A204.1 (cell line): ENCODE measurements at regions not wholly inside any gene's neighbourhood (a gene's known extent, or its start where the extent isn't known, plus 50 kb on each side); places are given as distances from the start of the nearest gene placed in this dataset.
"Not testable (repeated sequence)": the region's sequence is repeated elsewhere in the genome, so short reads cannot be mapped to it uniquely, and the experiment has no call there.

Source experiments
- FAIRE-seq: peaks from 2 replicates; lab custom pipeline; 2012; peaks lifted over from hg19 to GRCh38; lab: Jason Lieb, UNC

GRCh38 chr6:51257938-51258337 is 439.3 kb downstream of the TFAP2B start:
- FAIRE-seq, result no peak

DNA sequence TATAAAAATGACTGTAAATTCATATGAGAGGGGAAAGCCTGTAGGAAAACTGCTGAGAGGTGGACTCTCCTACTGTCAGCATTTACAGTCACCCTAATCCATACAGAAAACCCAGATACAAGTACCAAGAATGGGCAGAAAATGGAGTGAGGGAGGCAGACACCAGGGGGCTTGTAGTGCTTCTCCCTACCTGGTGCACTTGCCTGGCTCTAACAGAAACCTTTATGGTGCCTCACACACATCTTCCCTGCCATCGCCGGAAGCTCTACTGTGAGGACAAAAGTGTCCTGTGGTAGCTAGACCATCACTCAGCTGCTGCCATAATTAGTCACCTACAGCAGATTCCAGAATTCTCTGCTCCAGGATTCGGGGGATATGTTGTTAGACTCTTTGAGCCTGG is 441.3 kb downstream of the TFAP2B start:
- no peak for FAIRE-seq

- no peak for FAIRE-seq
These were observed 443.0 kb downstream of the TFAP2B start for GRCh38 chr6:51261691-51262090.

- FAIRE-seq, result no peak
These were observed 446.8 kb downstream of the TFAP2B start for GRCh38 chr6:51265426-51265825.

- no peak for FAIRE-seq
These were observed 447.9 kb downstream of the TFAP2B start for GRCh38 chr6:51266604-51267003.

DNA sequence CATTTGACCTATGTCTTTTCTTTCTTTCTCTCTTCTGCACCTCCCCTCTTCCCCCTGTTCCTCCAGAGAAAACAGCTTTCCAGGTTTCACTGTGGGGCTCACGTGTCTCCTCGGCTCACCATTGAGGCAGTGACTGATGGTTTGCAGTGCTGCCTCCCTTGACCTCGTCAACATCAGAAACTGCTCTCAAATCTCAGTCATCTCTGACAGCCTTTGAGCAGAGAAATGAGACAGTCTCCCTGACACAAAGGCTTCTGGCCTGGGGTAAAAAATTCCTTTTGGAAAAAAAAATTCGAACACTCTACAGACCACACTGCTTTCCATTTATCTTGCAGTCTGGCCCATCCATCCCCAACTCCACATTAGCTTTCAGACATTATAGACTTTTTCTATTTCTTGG is 450.0 kb downstream of the TFAP2B start:
- no peak for FAIRE-seq

DNA sequence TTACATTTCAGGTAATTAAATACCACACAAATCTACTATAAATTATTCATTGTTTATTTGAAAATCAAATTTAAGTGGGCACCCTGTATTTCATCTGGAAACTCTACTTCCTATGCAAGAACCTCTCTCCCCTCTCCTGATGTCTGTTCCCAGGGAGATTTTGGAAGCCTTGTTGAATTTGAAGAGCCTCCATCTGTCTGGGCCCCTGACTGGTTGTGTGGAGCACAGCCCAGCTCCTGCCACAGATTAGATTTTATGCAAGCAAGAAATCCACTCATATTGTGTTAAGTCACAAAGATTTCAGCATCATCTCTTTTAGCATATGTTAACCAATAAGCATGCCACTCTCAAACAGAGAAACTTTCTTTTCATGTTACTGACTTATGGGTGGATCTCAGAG is 451.2 kb downstream of the TFAP2B start:
- no peak for FAIRE-seq

- FAIRE-seq, result no peak
These were observed 452.9 kb downstream of the TFAP2B start for GRCh38 chr6:51271615-51272014.

DNA sequence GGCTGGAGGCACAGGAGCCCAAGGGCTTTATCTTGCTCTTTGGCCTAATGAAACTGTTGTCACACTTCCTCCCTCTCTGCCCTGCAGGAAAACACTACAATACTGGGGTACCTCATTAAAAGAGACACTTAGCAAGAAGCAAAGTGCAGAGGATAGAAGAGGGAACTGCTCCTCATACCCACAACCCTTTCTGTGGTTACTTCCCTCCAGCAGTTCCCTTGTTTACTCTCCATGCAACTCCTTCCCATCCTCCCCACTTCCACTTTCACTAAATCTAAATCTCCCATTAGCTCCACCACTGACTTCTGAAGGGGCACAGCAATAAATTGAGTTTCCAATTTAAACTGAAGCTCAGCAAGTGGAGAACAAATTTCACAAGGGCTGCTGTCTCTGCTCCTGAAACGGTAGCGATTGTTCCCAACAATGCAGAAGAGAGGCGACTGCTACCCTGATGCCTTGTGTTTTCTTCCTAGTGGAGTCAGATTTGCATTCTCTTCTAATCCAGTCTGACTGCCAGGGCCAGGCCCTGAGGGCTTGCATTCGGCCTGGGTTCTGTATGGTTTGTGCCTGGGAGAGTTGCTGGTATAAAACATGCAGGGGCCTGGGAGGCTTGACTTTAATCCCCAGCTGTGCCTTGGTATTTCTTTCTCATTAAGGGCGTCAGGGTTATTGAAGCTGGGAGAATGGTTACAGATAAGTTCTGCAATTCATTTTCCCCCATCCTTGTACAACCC is 454.7 kb downstream of the TFAP2B start:
- no peak for FAIRE-seq

GRCh38 chr6:51277474-51277873 is 458.8 kb downstream of the TFAP2B start:
- FAIRE-seq, result no peak

GRCh38 chr6:51282026-51282425 is 463.4 kb downstream of the TFAP2B start:
- FAIRE-seq, result no peak

GRCh38 chr6:51283723-51284355 is 465.2 kb downstream of the TFAP2B start:
- no peak for FAIRE-seq

DNA sequence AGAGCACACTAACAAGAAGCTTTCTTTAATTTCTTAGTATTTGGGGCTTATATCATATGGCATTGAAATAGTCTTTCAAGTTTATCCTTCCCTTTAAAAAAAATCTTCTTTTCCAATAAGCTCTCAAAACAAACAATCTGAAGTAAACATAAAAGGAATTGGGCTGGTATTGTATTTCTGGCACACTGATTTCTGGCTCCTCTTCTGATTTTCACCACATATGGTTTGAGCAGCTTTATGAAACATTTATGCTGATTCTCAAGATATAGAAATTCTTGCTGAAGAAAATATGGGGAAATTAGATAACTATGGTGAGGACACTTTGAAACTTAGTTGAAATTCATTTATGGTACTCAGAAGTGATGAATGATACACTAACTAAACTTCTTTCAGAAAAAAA is 467.2 kb downstream of the TFAP2B start:
- FAIRE-seq, result no peak

GRCh38 chr6:51289041-51289440 is 470.4 kb downstream of the TFAP2B start:
- FAIRE-seq, result no peak

- FAIRE-seq, result no peak
These were observed 474.0 kb downstream of the TFAP2B start for GRCh38 chr6:51292659-51293058.

- FAIRE-seq, result no peak
These were observed 481.1 kb downstream of the TFAP2B start for GRCh38 chr6:51299621-51300380.

- no peak for FAIRE-seq
These were observed 481.8 kb downstream of the TFAP2B start for GRCh38 chr6:51300510-51300909.

- no peak for FAIRE-seq
These were observed 483.3 kb downstream of the TFAP2B start for GRCh38 chr6:51301962-51302361.

- no peak for FAIRE-seq
These were observed 483.8 kb downstream of the TFAP2B start for GRCh38 chr6:51302431-51302830.

DNA sequence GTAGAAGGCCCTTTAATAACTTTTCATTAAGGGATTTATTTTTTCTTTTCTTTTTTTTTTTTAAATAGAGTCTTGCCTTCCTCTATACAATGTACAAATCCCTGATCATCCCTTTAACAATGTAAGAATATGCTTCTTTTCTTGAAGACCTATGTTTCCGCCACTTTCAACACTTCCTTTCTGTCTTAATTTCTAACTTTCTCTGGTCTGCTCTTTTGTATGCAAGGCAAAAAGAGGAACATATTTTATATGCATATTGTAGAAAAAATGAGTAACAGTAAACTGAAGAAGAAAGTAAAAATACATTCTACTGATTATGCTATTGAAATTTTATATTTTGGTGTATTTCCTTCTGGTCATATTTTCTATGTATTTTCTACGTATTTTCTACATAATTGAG is 484.7 kb downstream of the TFAP2B start:
- FAIRE-seq, result no peak

DNA sequence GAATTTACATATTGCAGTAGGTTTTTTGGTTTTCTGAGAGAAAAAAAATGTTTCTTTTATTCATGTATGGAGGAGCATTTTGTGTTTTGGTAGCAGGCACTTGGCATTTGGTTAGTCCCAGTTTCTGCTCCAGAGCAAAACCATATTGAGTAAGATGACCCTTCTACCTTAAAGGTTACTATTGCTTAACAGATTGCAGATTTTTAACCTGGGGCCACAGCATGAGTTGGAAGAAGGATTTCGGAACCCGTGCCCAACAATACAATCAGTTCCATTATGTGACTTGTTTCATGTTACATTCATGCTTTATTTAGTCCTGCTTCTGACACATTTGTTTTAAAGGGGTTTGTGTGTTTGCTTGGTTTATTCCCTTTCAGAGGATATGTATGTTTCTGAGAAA is 496.3 kb downstream of the TFAP2B start:
- no peak for FAIRE-seq

DNA sequence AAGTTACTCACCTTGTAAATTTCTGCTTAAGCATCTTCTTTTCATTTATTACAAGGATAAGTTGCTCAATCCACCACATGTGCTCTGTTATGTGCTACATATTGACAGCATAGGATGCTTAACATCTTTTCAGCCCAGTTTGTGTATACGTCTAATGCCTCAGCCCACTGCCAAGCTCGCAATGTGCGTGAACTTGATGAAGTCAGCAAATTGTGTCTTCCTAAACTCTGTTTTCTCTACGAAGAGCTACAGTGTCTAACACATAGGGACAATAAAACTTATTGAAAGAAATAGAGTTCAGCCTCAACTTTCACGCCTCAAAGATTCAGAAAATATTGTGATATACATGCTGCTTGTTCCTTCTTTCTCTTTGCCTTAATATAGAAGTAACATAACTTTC is 500.0 kb downstream of the TFAP2B start:
- no peak for FAIRE-seq

DNA sequence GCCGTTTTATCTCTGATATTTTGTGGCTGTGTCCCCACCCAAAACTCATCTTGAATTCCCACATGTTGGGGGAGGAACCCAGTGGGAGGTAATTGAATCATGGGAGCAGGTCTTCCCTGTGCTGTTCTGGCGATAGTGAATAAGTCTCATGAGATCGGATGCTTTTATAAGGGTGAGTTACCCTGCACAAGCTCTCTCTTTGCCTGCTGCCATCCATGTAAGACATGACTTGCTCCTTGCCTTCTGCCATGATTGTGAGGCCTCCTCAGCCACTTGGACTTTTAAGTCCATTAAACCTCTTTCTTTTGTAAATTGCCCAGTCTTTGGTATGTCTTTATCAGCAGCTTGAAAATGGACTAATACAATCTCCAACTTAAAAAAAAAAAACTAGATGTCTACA is 502.8 kb downstream of the TFAP2B start:
- not testable (repeated sequence) for FAIRE-seq
